ENCODE measurements at regions not wholly inside any gene's neighbourhood (a gene's known extent, or its start where the extent isn't known, plus 50 kb on each side); places are given as distances from the start of the nearest gene placed in this dataset.

DNA sequence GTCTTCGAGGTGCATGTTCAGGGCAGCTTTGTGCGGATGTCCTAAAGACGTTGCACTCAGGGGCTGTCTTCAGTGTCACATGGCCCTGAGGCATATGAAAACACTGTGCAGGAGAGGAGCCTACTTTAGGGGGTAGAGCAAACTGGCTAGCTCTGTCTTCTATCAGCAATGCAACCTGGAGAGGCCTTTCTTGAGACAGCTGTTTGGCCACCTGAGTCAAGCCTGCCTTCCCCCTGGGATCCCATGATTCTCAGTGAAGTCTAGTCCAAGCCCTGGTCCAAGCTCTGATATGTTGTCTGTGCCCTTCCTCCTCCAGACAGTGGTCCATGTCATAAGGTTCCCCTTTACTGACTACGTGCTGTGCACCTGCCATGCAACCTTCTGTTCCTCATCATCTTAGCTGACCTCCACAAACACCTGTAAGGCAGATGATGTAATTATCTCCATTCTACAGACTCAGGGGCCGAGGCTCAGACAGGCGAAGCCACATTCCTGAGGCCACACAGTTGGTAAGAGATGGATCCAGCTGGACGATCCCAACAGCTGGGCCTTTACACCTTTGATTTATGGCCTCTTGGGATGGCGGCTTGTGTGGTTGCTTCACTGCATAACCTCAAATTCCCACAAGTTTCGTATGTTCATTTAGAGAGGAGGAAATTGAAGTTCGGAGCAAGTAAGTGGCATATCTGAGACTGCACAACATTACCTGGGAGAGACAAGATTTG, 109.9 kb downstream of the COPS8 start:
- TF ChIP-seq, protein P1, sequence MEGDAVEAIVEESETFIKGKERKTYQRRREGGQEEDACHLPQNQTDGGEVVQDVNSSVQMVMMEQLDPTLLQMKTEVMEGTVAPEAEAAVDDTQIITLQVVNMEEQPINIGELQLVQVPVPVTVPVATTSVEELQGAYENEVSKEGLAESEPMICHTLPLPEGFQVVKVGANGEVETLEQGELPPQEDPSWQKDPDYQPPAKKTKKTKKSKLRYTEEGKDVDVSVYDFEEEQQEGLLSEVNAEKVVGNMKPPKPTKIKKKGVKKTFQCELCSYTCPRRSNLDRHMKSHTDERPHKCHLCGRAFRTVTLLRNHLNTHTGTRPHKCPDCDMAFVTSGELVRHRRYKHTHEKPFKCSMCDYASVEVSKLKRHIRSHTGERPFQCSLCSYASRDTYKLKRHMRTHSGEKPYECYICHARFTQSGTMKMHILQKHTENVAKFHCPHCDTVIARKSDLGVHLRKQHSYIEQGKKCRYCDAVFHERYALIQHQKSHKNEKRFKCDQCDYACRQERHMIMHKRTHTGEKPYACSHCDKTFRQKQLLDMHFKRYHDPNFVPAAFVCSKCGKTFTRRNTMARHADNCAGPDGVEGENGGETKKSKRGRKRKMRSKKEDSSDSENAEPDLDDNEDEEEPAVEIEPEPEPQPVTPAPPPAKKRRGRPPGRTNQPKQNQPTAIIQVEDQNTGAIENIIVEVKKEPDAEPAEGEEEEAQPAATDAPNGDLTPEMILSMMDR (IDR thresholded peaks at IDR 0.05; ENCODE audit: low read depth, low read length, poor library complexity, severe bottlenecking), result no peak
- no peak for TF ChIP-seq EZH2phosphoT487 (IDR thresholded peaks at IDR 0.05; ENCODE audit: borderline replicate concordance, low read length)
